NB4 (cell line): ENCODE measurements at regions not wholly inside any gene's neighbourhood (a gene's known extent, or its start where the extent isn't known, plus 50 kb on each side); places are given as distances from the start of the nearest gene placed in this dataset.

Experiments
- DNase-seq: peaks from one replicate; pipeline ENCODE4 v3.0.0; 2010; ENCODE audit warnings: low read depth
- H3K4me3 ChIP-seq: one replicate; pipeline ENCODE4 v1.5.1; 2011; ENCODE audit warnings: mild to moderate bottlenecking, low read depth, low read length, moderate library complexity
- CTCF ChIP-seq: IDR thresholded peaks from one replicate; pipeline ENCODE4 v1.5.1; 2012; ENCODE audit warnings: low read depth, low read length
- MAX ChIP-seq: IDR thresholded peaks from 2 replicates; pipeline ENCODE4 v1.6.1; 2011; ENCODE audit warnings: low read depth, low read length
- MYC ChIP-seq: IDR thresholded peaks from 2 replicates; pipeline ENCODE4 v1.6.1; 2011; ENCODE audit warnings: low read depth, low read length
- POLR2A ChIP-seq: IDR thresholded peaks from 2 replicates; pipeline ENCODE4 v1.6.1; 2011; ENCODE audit warnings: mild to moderate bottlenecking; ENCODE audit not compliant: insufficient read length; ENCODE audit errors: extremely low read depth

GRCh38 chr10:65032867-65033769, 1511.9 kb downstream of the REEP3 start:
- DNase-seq: no peak
- H3K4me3 ChIP-seq: no peak overlapping the region
- TF ChIP-seq MYC (no peak), MAX (no peak), POLR2A (no peak), CTCF (no peak)

- no peak for DNase-seq
- no peak overlapping the region for H3K4me3 ChIP-seq
- TF ChIP-seq CTCF (no peak), MAX (no peak), POLR2A (no peak), MYC (no peak)
Observed at GRCh38 chr10:65033957-65034356, 1512.8 kb downstream of the REEP3 start.

GRCh38 chr10:65040796-65041195, 1519.6 kb downstream of the REEP3 start:
- DNase-seq: no peak
- TF ChIP-seq MYC: no peak
- no peak for TF ChIP-seq POLR2A
- no peak for TF ChIP-seq MAX
- no peak for TF ChIP-seq CTCF
- no peak overlapping the region for H3K4me3 ChIP-seq

- TF ChIP-seq MYC (no peak), POLR2A (no peak), CTCF (no peak), MAX (no peak)
- no peak for DNase-seq
- no peak overlapping the region for H3K4me3 ChIP-seq
Observed at GRCh38 chr10:65041307-65041706, 1520.1 kb downstream of the REEP3 start.

GRCh38 chr10:65042496-65042895, 1521.3 kb downstream of the REEP3 start:
- H3K4me3 ChIP-seq: no peak overlapping the region
- DNase-seq: no peak
- TF ChIP-seq MYC (no peak), MAX (no peak), POLR2A (no peak), CTCF (no peak)
